Osteocyte (in vitro differentiated cells): ENCODE measurements at regions not wholly inside any gene's neighbourhood (a gene's known extent, or its start where the extent isn't known, plus 50 kb on each side); places are given as distances from the start of the nearest gene placed in this dataset.

Source experiments
- DNase-seq: peaks from one replicate; pipeline ENCODE4 v3.0.0; 2021; ENCODE audit warnings: mixed read lengths; ENCODE audit not compliant: unreplicated experiment; ENCODE audit errors: extremely low spot score
- H3K27ac Mint-ChIP-seq: one replicate; pipeline ENCODE4 v1.8.0; 2021; ENCODE audit warnings: mild to moderate bottlenecking, mixed read lengths; ENCODE audit not compliant: unreplicated experiment
- H3K27me3 Mint-ChIP-seq: one replicate; pipeline ENCODE4 v1.8.0; 2021; ENCODE audit warnings: mixed read lengths; ENCODE audit not compliant: unreplicated experiment
- H3K36me3 Mint-ChIP-seq: one replicate; pipeline ENCODE4 v1.8.0; 2021; ENCODE audit warnings: mixed read lengths; ENCODE audit not compliant: unreplicated experiment
- H3K4me1 Mint-ChIP-seq: one replicate; pipeline ENCODE4 v1.8.0; 2021; ENCODE audit warnings: mixed read lengths; ENCODE audit not compliant: unreplicated experiment
- H3K4me3 Mint-ChIP-seq: one replicate; pipeline ENCODE4 v1.8.0; 2021; ENCODE audit warnings: mild to moderate bottlenecking, moderate library complexity, mixed read lengths; ENCODE audit not compliant: unreplicated experiment
- H3K9me3 Mint-ChIP-seq: one replicate; pipeline ENCODE4 v1.8.0; 2021; ENCODE audit warnings: mixed read lengths; ENCODE audit not compliant: unreplicated experiment
- TF ChIP-seq, protein P1 (sequence below): fragments of 200-600 bp; sonication (generic); IDR thresholded peaks from 2 replicates; pipeline ENCODE4 v1.5.0; 2021; ENCODE audit warnings: antibody characterized with exemption, mild to moderate bottlenecking, moderate library complexity

DNA sequence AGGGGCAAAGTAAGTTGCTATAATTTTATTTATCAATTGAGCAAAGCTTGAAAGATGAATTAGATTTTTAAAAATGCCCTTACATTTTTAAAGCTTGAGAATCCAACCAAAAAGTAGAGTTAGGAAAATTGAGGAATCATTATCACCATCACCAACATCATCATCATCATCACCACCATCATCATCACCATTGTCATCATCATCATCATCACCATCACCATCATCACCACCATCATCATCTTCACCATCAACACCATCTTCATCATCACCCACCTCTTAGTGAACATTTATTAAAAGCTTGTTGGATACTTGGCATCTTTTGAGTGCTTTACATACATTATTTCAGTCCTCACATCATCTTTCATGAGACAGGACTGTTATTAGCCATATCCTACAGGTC, 504.4 kb upstream of the TNP1 start:
- Mint-ChIP-seq H3K27me3 (no peaks in the 10 kb centered on the region), H3K9me3 (no peaks in the 10 kb centered on the region), H3K4me1 (peaks cover 38% of the 10 kb centered on the region), H3K27ac (no peak overlapping the region), H3K4me3 (no peak overlapping the region), H3K36me3 (peaks cover 1% of the 10 kb centered on the region)
- TF ChIP-seq, protein P1, sequence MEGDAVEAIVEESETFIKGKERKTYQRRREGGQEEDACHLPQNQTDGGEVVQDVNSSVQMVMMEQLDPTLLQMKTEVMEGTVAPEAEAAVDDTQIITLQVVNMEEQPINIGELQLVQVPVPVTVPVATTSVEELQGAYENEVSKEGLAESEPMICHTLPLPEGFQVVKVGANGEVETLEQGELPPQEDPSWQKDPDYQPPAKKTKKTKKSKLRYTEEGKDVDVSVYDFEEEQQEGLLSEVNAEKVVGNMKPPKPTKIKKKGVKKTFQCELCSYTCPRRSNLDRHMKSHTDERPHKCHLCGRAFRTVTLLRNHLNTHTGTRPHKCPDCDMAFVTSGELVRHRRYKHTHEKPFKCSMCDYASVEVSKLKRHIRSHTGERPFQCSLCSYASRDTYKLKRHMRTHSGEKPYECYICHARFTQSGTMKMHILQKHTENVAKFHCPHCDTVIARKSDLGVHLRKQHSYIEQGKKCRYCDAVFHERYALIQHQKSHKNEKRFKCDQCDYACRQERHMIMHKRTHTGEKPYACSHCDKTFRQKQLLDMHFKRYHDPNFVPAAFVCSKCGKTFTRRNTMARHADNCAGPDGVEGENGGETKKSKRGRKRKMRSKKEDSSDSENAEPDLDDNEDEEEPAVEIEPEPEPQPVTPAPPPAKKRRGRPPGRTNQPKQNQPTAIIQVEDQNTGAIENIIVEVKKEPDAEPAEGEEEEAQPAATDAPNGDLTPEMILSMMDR, result no peak
- no peak for DNase-seq

DNA sequence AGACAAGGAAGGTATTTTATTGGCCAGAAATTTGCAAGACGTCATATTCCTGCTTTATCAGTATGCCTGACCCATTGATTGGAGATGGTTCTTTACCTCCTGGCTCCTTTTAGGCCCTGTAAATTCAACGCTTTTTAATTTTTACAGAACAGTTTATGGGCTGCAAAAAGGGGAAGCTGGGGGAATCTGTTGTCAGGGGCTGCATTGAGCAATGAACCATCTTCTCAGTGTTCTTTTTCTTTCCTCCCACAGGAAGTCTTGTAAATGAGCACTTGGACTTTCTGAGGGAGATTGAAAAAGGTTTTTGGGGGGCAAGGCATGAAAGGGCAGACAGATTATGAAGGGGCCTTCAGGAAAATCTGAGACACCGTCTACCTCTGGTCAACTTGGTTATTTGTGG, 503.6 kb upstream of the TNP1 start:
- DNase-seq, result no peak
- Mint-ChIP-seq H3K4me1 (peaks cover 37% of the 10 kb centered on the region), H3K36me3 (peaks cover 1% of the 10 kb centered on the region), H3K9me3 (no peaks in the 10 kb centered on the region), H3K27ac (no peak overlapping the region), H3K27me3 (no peaks in the 10 kb centered on the region), H3K4me3 (no peak overlapping the region)
- TF ChIP-seq, protein P1, result no peak

- TF ChIP-seq, protein P1, result no peak
- peaks cover 44% of the 10 kb centered on the region for H3K4me1 Mint-ChIP-seq
- H3K36me3 Mint-ChIP-seq, result peaks cover 1% of the 10 kb centered on the region
- no peak for DNase-seq
- H3K27ac Mint-ChIP-seq, result no peak overlapping the region
- H3K9me3 Mint-ChIP-seq, result no peaks in the 10 kb centered on the region
- H3K27me3 Mint-ChIP-seq, result no peaks in the 10 kb centered on the region
- H3K4me3 Mint-ChIP-seq, result no peak overlapping the region
Measured at GRCh38 chr2:217362710-217363109, 502.8 kb upstream of the TNP1 start.

GRCh38 chr2:217362286-217362685, 502.4 kb upstream of the TNP1 start:
- Mint-ChIP-seq H3K4me3 (no peak overlapping the region), H3K4me1 (peaks cover 48% of the 10 kb centered on the region), H3K27me3 (no peaks in the 10 kb centered on the region), H3K36me3 (peaks cover 1% of the 10 kb centered on the region), H3K9me3 (no peaks in the 10 kb centered on the region), H3K27ac (no peak overlapping the region)
- no peak for DNase-seq
- TF ChIP-seq, protein P1, result no peak

GRCh38 chr2:217361483-217361880, 501.6 kb upstream of the TNP1 start:
- TF ChIP-seq, protein P1, result no peak
- DNase-seq, result no peak
- Mint-ChIP-seq H3K4me1 (peaks cover 56% of the 10 kb centered on the region), H3K36me3 (peaks cover 1% of the 10 kb centered on the region), H3K27ac (peak overlapping the region; percentile 58), H3K9me3 (no peaks in the 10 kb centered on the region), H3K27me3 (no peaks in the 10 kb centered on the region), H3K4me3 (no peak overlapping the region)
